T-helper 1 cell treated with Interleukin-12 subunit alpha and Interleukin-12 subunit beta and Interleukin-4 antibody, amounts not matched to agents 30 ng/mL and 1 ng/mL, for 36 hours (primary cell): ENCODE measurements at regions not wholly inside any gene's neighbourhood (a gene's known extent, or its start where the extent isn't known, plus 50 kb on each side); places are given as distances from the start of the nearest gene placed in this dataset.

Source experiments
- intact Hi-C: fragments of 100-400 bp; cut with micrococcal nuclease; formaldehyde crosslinking; loops from one replicate; pipeline ENCODE4 v1.15.1; 2024

GRCh38 chr5:40006260-40006659 lies 581.5 kb upstream of the DAB2 start:
- intact Hi-C loops: no loop called here

GRCh38 chr5:40001796-40002195 lies 577.0 kb upstream of the DAB2 start:
- intact Hi-C loops: no loop called here

GRCh38 chr5:39998518-39998917 lies 573.7 kb upstream of the DAB2 start:
- intact Hi-C loops: no loop called here

GRCh38 chr5:39995990-39996389 lies 571.2 kb upstream of the DAB2 start:
- intact Hi-C loops: no loop called here

- intact Hi-C loops: no loop called here
Observed at GRCh38 chr5:39992617-39993202, 567.9 kb upstream of the DAB2 start.

- intact Hi-C loops: no loop called here
Observed at GRCh38 chr5:39986614-39987013, 561.8 kb upstream of the DAB2 start.

- intact Hi-C loops: no loop called here
Observed at GRCh38 chr5:39980056-39980455, 555.3 kb upstream of the DAB2 start.

- intact Hi-C loops: no loop called here
Observed at GRCh38 chr5:39977066-39977655, 552.4 kb upstream of the DAB2 start.

- intact Hi-C loops: no loop called here
Observed at GRCh38 chr5:39970117-39970798, 545.5 kb upstream of the DAB2 start.

GRCh38 chr5:39968381-39968780 lies 543.6 kb upstream of the DAB2 start:
- intact Hi-C loops: no loop called here

- intact Hi-C loops: no loop called here
Observed at GRCh38 chr5:39955156-39955555, 530.4 kb upstream of the DAB2 start.

GRCh38 chr5:39951070-39951469 lies 526.3 kb upstream of the DAB2 start:
- intact Hi-C loops: no loop called here

- intact Hi-C loops: loop anchor here (1.0 to 5.0 kb wide), 13 partner anchors 235 to 930 kb away; partner anchors contain the start of genes PRKAA1 and RPL37
Observed at GRCh38 chr5:39948867-39949468, 524.2 kb upstream of the DAB2 start.

- intact Hi-C loops: loop anchor here (2.0 to 5.0 kb wide), 5 partner anchors 329 to 886 kb away; partner anchors contain the start of gene RPL37
Observed at GRCh38 chr5:39948341-39948740, 523.6 kb upstream of the DAB2 start.

- intact Hi-C loops: loop anchor here (2.0 to 5.0 kb wide), 5 partner anchors 330 to 887 kb away; partner anchors contain the start of gene RPL37
Observed at GRCh38 chr5:39947657-39948056, 522.9 kb upstream of the DAB2 start.

- intact Hi-C loops: loop anchor here (5.0 kb wide), 4 partner anchors 331 to 631 kb away; no protein-coding TSS in a partner anchor
Observed at GRCh38 chr5:39946356-39947045, 521.7 kb upstream of the DAB2 start.

GRCh38 chr5:39945870-39946269 lies 521.1 kb upstream of the DAB2 start:
- intact Hi-C loops: loop anchor here (5.0 kb wide), 4 partner anchors 331 to 631 kb away; no protein-coding TSS in a partner anchor

- intact Hi-C loops: no loop called here
Observed at GRCh38 chr5:39943811-39944210, 519.0 kb upstream of the DAB2 start.

- intact Hi-C loops: no loop called here
Observed at GRCh38 chr5:39942606-39943005, 517.8 kb upstream of the DAB2 start.

- intact Hi-C loops: no loop called here
Observed at GRCh38 chr5:39941416-39941815, 516.6 kb upstream of the DAB2 start.

- intact Hi-C loops: no loop called here
Observed at GRCh38 chr5:39934830-39935229, 510.1 kb upstream of the DAB2 start.
